ENCODE measurements at regions not wholly inside any gene's neighbourhood (a gene's known extent, or its start where the extent isn't known, plus 50 kb on each side); places are given as distances from the start of the nearest gene placed in this dataset.

- TF ChIP-seq TAF7 (optimal IDR thresholded peaks at IDR 0.05; ENCODE audit: borderline replicate concordance, low read depth, low read length) (no peak), RNF2 (IDR thresholded peaks at IDR 0.05; ENCODE audit: borderline replicate concordance, low read depth, low read length, missing control alignments, poor library complexity, severe bottlenecking) (no peak), GABPA (IDR thresholded peaks at IDR 0.05; ENCODE audit: borderline replicate concordance, insufficient read depth, low read length) (no peak)
Observed at GRCh38 chr2:59910166-59910565, 643.3 kb downstream of the BCL11A start (continued).
